ENCODE measurements at regions not wholly inside any gene's neighbourhood (a gene's known extent, or its start where the extent isn't known, plus 50 kb on each side); places are given as distances from the start of the nearest gene placed in this dataset.

GRCh38 chr4:24650849-24651640, 66.7 kb upstream of the DHX15 start:
- Mint-ChIP-seq H3K4me3 (ENCODE audit: unreplicated experiment) (no peak overlapping the region), H3K27ac (ENCODE audit: unreplicated experiment) (no peak overlapping the region), H3K36me3 (ENCODE audit: low read depth) (no peaks in the 10 kb centered on the region), H3K27me3 (ENCODE audit: low read depth) (no peaks in the 10 kb centered on the region), H3K9me3 (ENCODE audit: low read depth) (peaks cover 3% of the 10 kb centered on the region), H3K4me1 (ENCODE audit: low read depth) (peaks cover 10% of the 10 kb centered on the region)
- no peak for DNase-seq (ENCODE audit: low spot score)
- TF ChIP-seq CTCF (IDR thresholded peaks at IDR 0.05): no peak

DNA sequence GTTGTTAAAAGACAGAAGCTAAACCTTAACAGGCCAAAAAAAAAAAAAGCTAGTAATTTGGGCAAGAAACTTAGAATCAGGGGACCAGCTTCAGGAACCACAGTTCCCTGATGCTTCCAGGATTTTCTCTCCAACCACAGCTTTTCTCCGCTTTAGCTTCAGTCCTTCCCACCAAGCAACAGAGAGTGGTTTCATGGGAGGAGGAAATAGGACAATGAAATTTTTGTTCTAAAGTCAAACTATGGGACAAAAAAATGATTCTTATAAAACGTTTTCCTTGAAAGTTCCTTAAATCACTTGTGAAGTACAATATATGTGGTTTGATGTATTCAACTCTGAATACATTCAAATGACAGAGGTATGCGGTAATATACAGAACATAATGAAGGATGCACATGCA, 71.0 kb upstream of the DHX15 start:
- no peak for DNase-seq (ENCODE audit: low spot score)
- Mint-ChIP-seq H3K4me3 (ENCODE audit: unreplicated experiment) (no peak overlapping the region), H3K4me1 (ENCODE audit: low read depth) (peaks cover 28% of the 10 kb centered on the region), H3K9me3 (ENCODE audit: low read depth) (no peaks in the 10 kb centered on the region), H3K36me3 (ENCODE audit: low read depth) (no peaks in the 10 kb centered on the region), H3K27ac (ENCODE audit: unreplicated experiment) (no peak overlapping the region), H3K27me3 (ENCODE audit: low read depth) (no peaks in the 10 kb centered on the region)
- TF ChIP-seq CTCF (IDR thresholded peaks at IDR 0.05): no peak

- H3K4me3 Mint-ChIP-seq (ENCODE audit: unreplicated experiment): no peak overlapping the region
- H3K4me1 Mint-ChIP-seq (ENCODE audit: low read depth): peaks cover 28% of the 10 kb centered on the region
- no peak overlapping the region for H3K27ac Mint-ChIP-seq (ENCODE audit: unreplicated experiment)
- DNase-seq (ENCODE audit: low spot score): no peak
- no peaks in the 10 kb centered on the region for H3K27me3 Mint-ChIP-seq (ENCODE audit: low read depth)
- no peaks in the 10 kb centered on the region for H3K36me3 Mint-ChIP-seq (ENCODE audit: low read depth)
- H3K9me3 Mint-ChIP-seq (ENCODE audit: low read depth): no peaks in the 10 kb centered on the region
- no peak for TF ChIP-seq CTCF (IDR thresholded peaks at IDR 0.05)
Measured at GRCh38 chr4:24655971-24656370, 71.6 kb upstream of the DHX15 start.

- Mint-ChIP-seq H3K27me3 (ENCODE audit: low read depth) (no peaks in the 10 kb centered on the region), H3K9me3 (ENCODE audit: low read depth) (no peaks in the 10 kb centered on the region), H3K27ac (ENCODE audit: unreplicated experiment) (no peak overlapping the region), H3K36me3 (ENCODE audit: low read depth) (no peaks in the 10 kb centered on the region), H3K4me3 (ENCODE audit: unreplicated experiment) (no peak overlapping the region), H3K4me1 (ENCODE audit: low read depth) (peaks cover 24% of the 10 kb centered on the region)
- no peak for DNase-seq (ENCODE audit: low spot score)
- no peak for TF ChIP-seq CTCF (IDR thresholded peaks at IDR 0.05)
Measured at GRCh38 chr4:24656906-24657305, 72.6 kb upstream of the DHX15 start.

DNA sequence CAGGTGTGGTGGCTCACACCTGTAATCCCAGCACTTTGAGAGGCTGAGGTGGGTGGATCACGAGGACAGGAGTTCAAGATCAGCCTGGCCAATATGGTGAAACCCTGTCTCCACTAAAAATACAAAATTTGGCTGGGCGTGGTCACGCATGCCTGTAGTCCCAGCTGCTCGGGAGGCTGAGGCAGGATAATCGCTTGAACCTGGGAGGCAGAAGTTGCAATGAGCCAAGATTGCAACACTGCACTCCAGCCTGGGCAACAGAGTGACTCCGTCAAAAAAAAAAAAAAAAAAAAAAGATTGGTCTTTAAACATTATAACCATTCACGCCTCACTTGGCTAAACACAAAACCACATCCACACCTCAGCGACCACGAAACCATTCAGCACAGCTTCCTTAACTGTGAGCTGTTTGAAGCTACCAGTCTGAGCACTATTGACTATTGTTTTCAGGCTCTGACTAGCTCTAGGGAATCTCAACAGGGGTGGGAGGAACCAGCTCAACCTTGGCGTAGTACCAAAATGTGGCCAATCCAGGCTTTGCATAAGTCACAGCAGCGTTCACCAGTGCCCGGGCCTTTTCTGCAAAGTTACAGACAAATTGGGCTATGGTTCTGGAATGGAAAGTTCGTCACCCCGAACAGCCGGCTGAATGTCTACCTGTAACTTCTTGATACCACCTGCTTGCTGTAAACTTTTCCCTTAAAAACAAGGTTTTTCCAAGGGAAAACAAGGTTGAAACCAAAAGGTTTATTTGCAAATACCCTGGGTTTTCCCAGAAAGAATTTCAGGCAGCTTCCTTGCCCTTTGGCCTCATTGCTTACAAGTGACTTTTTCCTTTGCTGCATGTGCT, 73.6 kb upstream of the DHX15 start:
- no peak overlapping the region for H3K27ac Mint-ChIP-seq (ENCODE audit: unreplicated experiment)
- no peak for TF ChIP-seq CTCF (IDR thresholded peaks at IDR 0.05)
- H3K4me1 Mint-ChIP-seq (ENCODE audit: low read depth): peaks cover 24% of the 10 kb centered on the region
- no peaks in the 10 kb centered on the region for H3K36me3 Mint-ChIP-seq (ENCODE audit: low read depth)
- no peak overlapping the region for H3K4me3 Mint-ChIP-seq (ENCODE audit: unreplicated experiment)
- peaks cover 1% of the 10 kb centered on the region for H3K27me3 Mint-ChIP-seq (ENCODE audit: low read depth)
- no peaks in the 10 kb centered on the region for H3K9me3 Mint-ChIP-seq (ENCODE audit: low read depth)
- DNase-seq (ENCODE audit: low spot score): no peak

All from chondrocyte (in vitro differentiated cells).